ENCODE measurements at regions not wholly inside any gene's neighbourhood (a gene's known extent, or its start where the extent isn't known, plus 50 kb on each side); places are given as distances from the start of the nearest gene placed in this dataset.
"Not testable (repeated sequence)": the region's sequence is repeated elsewhere in the genome, so short reads cannot be mapped to it uniquely, and the experiment has no call there.

- DNase-seq (no peak), ATAC-seq (no peak)
Observed at GRCh38 chr7:131145026-131145425, 182.7 kb upstream of the MKLN1 start.

GRCh38 chr7:131145770-131146169 is 181.9 kb upstream of the MKLN1 start:
- ATAC-seq = no peak
- no peak for DNase-seq

GRCh38 chr7:131147604-131148003 is 180.1 kb upstream of the MKLN1 start:
- DNase-seq = no peak
- no peak for ATAC-seq

GRCh38 chr7:131148258-131148657 is 179.4 kb upstream of the MKLN1 start:
- DNase-seq (no peak), ATAC-seq (no peak)

- ATAC-seq = no peak
- no peak for DNase-seq
Observed at GRCh38 chr7:131148708-131149428, 178.8 kb upstream of the MKLN1 start.

- ATAC-seq (no peak), DNase-seq (no peak)
Observed at GRCh38 chr7:131149429-131149773, 178.3 kb upstream of the MKLN1 start.

GRCh38 chr7:131149840-131150239 is 177.8 kb upstream of the MKLN1 start:
- DNase-seq (no peak), ATAC-seq (no peak)

- ATAC-seq = no peak
- DNase-seq = no peak
Observed at GRCh38 chr7:131151034-131151433, 176.6 kb upstream of the MKLN1 start.

- ATAC-seq (no peak), DNase-seq (no peak)
Observed at GRCh38 chr7:131152766-131153165, 174.9 kb upstream of the MKLN1 start.

- no peak for ATAC-seq
Observed at GRCh38 chr7:131154380-131154779, 173.3 kb upstream of the MKLN1 start.

GRCh38 chr7:131157530-131158243 is 170.0 kb upstream of the MKLN1 start:
- ATAC-seq = no peak
- no peak for DNase-seq

More at GRCh38 chr7:131154380-131154779, 173.3 kb upstream of the MKLN1 start:
- DNase-seq = no peak

GRCh38 chr7:131158244-131158636 is 169.4 kb upstream of the MKLN1 start:
- ATAC-seq, DNase-seq: not testable (repeated sequence)

GRCh38 chr7:131159961-131160361 is 167.7 kb upstream of the MKLN1 start:
- DNase-seq (no peak), ATAC-seq (no peak)

- ATAC-seq = no peak
- DNase-seq = no peak
Observed at GRCh38 chr7:131161103-131161502, 166.6 kb upstream of the MKLN1 start.

- DNase-seq = no peak
- no peak for ATAC-seq
Observed at GRCh38 chr7:131164025-131164925, 163.4 kb upstream of the MKLN1 start.

GRCh38 chr7:131166066-131166465 is 161.6 kb upstream of the MKLN1 start:
- DNase-seq (no peak), ATAC-seq (no peak)

- no peak for DNase-seq
- no peak for ATAC-seq
Observed at GRCh38 chr7:131170440-131171271, 157.0 kb upstream of the MKLN1 start.

- no peak for DNase-seq
- no peak for ATAC-seq
Observed at GRCh38 chr7:131173145-131173890, 154.4 kb upstream of the MKLN1 start.

GRCh38 chr7:131174391-131174790 is 153.3 kb upstream of the MKLN1 start:
- DNase-seq (no peak), ATAC-seq (no peak)

- no peak for DNase-seq
- no peak for ATAC-seq
Observed at GRCh38 chr7:131174855-131175254, 152.8 kb upstream of the MKLN1 start.

- no peak for DNase-seq
- no peak for ATAC-seq
Observed at GRCh38 chr7:131182446-131183058, 145.1 kb upstream of the MKLN1 start.

Measured in stimulated activated naive CD8-positive, alpha-beta T cell treated with anti-CD3 and anti-CD28 coated beads, Interleukin-15, Interleukin-2, amounts not matched to agents 100 U/mL and 50 U/mL, for 24 hours (primary cell).